Central memory CD4-positive, alpha-beta T cell (primary cell): ENCODE measurements at regions not wholly inside any gene's neighbourhood (a gene's known extent, or its start where the extent isn't known, plus 50 kb on each side); places are given as distances from the start of the nearest gene placed in this dataset.

Source experiments
- DNase-seq: peaks from one replicate; pipeline ENCODE4 v3.0.0; 2022

GRCh38 chr13:103788061-103788652 lies 721.9 kb upstream of the SLC10A2 start:
- no peak for DNase-seq

GRCh38 chr13:103772576-103772975 lies 706.4 kb upstream of the SLC10A2 start:
- DNase-seq = no peak

GRCh38 chr13:103762523-103762922 lies 696.3 kb upstream of the SLC10A2 start:
- no peak for DNase-seq

- DNase-seq = no peak
These were observed 693.1 kb upstream of the SLC10A2 start for GRCh38 chr13:103759361-103759760.

- no peak for DNase-seq
These were observed 692.0 kb upstream of the SLC10A2 start for GRCh38 chr13:103758222-103758621.

GRCh38 chr13:103757361-103757760 lies 691.1 kb upstream of the SLC10A2 start:
- no peak for DNase-seq

GRCh38 chr13:103754783-103755182 lies 688.6 kb upstream of the SLC10A2 start:
- no peak for DNase-seq

GRCh38 chr13:103734837-103735236 lies 668.6 kb upstream of the SLC10A2 start:
- DNase-seq = no peak

GRCh38 chr13:103731959-103732358 lies 665.7 kb upstream of the SLC10A2 start:
- no peak for DNase-seq

- no peak for DNase-seq
These were observed 664.2 kb upstream of the SLC10A2 start for GRCh38 chr13:103730407-103730806.

GRCh38 chr13:103726808-103727207 lies 660.6 kb upstream of the SLC10A2 start:
- no peak for DNase-seq

GRCh38 chr13:103716718-103717117 lies 650.5 kb upstream of the SLC10A2 start:
- DNase-seq = no peak

GRCh38 chr13:103715335-103715734 lies 649.1 kb upstream of the SLC10A2 start:
- DNase-seq = no peak

GRCh38 chr13:103703246-103703645 lies 637.0 kb upstream of the SLC10A2 start:
- no peak for DNase-seq

GRCh38 chr13:103698000-103698399 lies 631.8 kb upstream of the SLC10A2 start:
- no peak for DNase-seq

- no peak for DNase-seq
These were observed 629.1 kb upstream of the SLC10A2 start for GRCh38 chr13:103695320-103695719.

- DNase-seq = no peak
These were observed 628.3 kb upstream of the SLC10A2 start for GRCh38 chr13:103694471-103694870.

- DNase-seq = no peak
These were observed 627.8 kb upstream of the SLC10A2 start for GRCh38 chr13:103694033-103694432.

GRCh38 chr13:103692442-103692841 lies 626.2 kb upstream of the SLC10A2 start:
- DNase-seq = no peak

GRCh38 chr13:103676329-103676728 lies 610.1 kb upstream of the SLC10A2 start:
- no peak for DNase-seq

- DNase-seq = no peak
These were observed 605.3 kb upstream of the SLC10A2 start for GRCh38 chr13:103671547-103671946.

- no peak for DNase-seq
These were observed 597.8 kb upstream of the SLC10A2 start for GRCh38 chr13:103663996-103664395.

- DNase-seq = no peak
These were observed 590.1 kb upstream of the SLC10A2 start for GRCh38 chr13:103656311-103656710.

- no peak for DNase-seq
These were observed 574.4 kb upstream of the SLC10A2 start for GRCh38 chr13:103640606-103641005.

- no peak for DNase-seq
These were observed 573.1 kb upstream of the SLC10A2 start for GRCh38 chr13:103639326-103639725.
